ENCODE measurements at regions not wholly inside any gene's neighbourhood (a gene's known extent, or its start where the extent isn't known, plus 50 kb on each side); places are given as distances from the start of the nearest gene placed in this dataset.

DNA sequence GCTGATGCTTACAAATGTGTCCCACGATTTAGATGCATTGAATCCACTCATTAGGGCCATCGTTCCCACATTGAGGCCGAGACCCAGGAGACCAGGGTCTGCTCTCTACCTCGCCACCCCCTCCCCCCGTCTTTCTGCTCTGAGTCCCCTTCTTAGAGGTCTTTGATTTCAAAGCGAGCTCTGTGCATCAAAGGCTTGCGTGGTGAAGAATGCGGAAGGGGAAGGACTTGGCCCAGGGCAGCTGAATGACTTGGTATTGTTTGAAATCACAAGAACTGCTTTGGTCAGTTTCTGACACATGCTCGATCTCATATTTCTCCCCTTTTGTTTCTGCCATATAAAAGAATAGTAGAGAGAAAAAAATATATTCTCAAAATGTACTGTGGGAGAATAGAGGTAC, 78.3 kb upstream of the IRX1 start:
- no peak for DNase-seq (ENCODE audit: low read depth, low spot score)
- no peak for TF ChIP-seq CTCF (IDR thresholded peaks at IDR 0.05; ENCODE audit: insufficient read depth, low read length, missing control alignments)
- ChIA-PET CTCF (no interaction called here), POLR2A (no interaction called here)
- H3K4me3 ChIP-seq (ENCODE audit: low read depth, low read length) = no peak overlapping the region

DNA sequence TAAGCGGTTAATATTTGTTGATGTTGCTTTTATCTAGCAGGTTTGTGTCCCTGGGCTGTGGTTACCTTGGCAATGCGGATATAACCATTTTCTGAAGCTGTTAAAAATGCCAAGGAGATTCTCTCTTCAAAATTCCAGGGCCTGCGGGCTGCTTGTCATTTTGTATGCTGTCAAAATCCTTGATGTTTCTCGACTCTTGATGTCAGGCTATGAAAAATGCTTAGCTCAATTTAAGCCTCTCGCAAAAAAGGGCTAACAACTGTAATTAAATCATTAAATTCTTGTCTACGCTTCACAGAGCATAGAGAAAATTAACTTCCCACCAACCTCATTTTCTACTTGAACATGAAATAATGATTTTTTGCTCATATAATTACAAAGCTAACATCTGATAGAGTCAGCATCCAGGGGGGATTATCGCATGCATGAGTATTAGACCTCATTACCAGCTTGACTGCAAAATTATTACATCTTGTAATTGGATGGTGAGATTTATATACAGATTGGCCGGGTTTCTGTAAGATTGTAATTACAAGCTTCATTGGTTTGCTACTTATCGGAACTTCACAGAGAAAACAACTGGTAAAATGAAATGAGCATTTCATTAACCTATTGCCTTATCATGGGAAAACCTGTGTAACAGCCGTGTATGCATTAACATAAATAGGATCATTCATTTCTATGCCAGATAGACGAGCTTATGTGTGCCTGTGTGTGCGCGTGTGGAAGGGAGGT, 83.1 kb upstream of the IRX1 start:
- no peak for DNase-seq (ENCODE audit: low read depth, low spot score)
- H3K4me3 ChIP-seq (ENCODE audit: low read depth, low read length) = no peak overlapping the region
- ChIA-PET POLR2A (no interaction called here), CTCF (no interaction called here)
- TF ChIP-seq CTCF (IDR thresholded peaks at IDR 0.05; ENCODE audit: insufficient read depth, low read length, missing control alignments) = no peak

- no peak overlapping the region for H3K4me3 ChIP-seq (ENCODE audit: low read depth, low read length)
- no peak for TF ChIP-seq CTCF (IDR thresholded peaks at IDR 0.05; ENCODE audit: insufficient read depth, low read length, missing control alignments)
- no peak for DNase-seq (ENCODE audit: low read depth, low spot score)
- ChIA-PET CTCF (no interaction called here), POLR2A (no interaction called here)
These were observed 83.7 kb upstream of the IRX1 start for GRCh38 chr5:3511934-3512333.

DNA sequence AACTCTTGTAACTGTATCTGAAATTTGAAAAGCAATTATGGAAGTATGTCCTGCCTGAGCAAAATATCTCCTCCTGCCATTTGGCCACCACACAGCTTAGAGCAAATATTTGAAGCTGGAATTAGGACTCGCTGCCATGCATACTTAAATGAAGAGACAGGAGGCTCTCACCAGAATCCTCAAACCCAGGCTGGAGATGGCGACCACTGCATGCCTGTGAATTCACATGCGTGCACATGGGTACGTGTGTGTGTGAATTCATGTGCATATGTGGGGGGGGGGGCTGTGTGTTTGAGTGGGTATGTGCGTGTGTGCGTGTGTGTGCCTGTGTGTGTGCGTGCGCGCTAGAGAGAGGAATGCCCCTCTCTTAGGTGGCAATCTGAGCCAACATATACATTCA, 84.1 kb upstream of the IRX1 start:
- CTCF ChIA-PET = no interaction called here
- no peak overlapping the region for H3K4me3 ChIP-seq (ENCODE audit: low read depth, low read length)
- POLR2A ChIA-PET = no interaction called here
- no peak for DNase-seq (ENCODE audit: low read depth, low spot score)
- no peak for TF ChIP-seq CTCF (IDR thresholded peaks at IDR 0.05; ENCODE audit: insufficient read depth, low read length, missing control alignments)

GRCh38 chr5:3510642-3511417, 84.8 kb upstream of the IRX1 start:
- DNase-seq (ENCODE audit: low read depth, low spot score) = no peak
- no peak overlapping the region for H3K4me3 ChIP-seq (ENCODE audit: low read depth, low read length)
- ChIA-PET CTCF (no interaction called here), POLR2A (no interaction called here)
- TF ChIP-seq CTCF (IDR thresholded peaks at IDR 0.05; ENCODE audit: insufficient read depth, low read length, missing control alignments) = no peak

DNA sequence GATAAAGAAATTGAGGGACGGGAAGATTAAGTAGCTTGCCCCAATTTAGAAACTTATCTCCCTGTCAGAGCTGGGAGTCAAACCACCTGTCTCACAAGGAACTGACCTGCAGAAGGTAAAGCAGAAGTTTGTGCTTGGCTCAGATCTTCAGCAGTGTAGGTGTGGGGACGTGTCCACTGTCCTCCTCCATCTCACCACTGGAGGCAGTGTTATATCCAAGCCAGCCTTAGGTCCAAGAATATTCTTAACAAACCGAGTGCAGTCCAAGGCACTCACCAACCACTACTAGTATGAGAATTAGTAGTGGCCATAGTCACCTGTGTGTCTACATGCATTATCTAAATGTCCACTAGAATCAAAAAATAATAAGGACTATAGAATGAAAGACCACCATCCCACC, 86.3 kb upstream of the IRX1 start:
- TF ChIP-seq CTCF (IDR thresholded peaks at IDR 0.05; ENCODE audit: insufficient read depth, low read length, missing control alignments) = no peak
- DNase-seq (ENCODE audit: low read depth, low spot score) = no peak
- ChIA-PET CTCF (no interaction called here), POLR2A (no interaction called here)
- no peak overlapping the region for H3K4me3 ChIP-seq (ENCODE audit: low read depth, low read length)
